ENCODE measurements at regions not wholly inside any gene's neighbourhood (a gene's known extent, or its start where the extent isn't known, plus 50 kb on each side); places are given as distances from the start of the nearest gene placed in this dataset.

GRCh38 chr5:143550986-143551630 is 147.6 kb upstream of the NR3C1 start:
- TF ChIP-seq, protein P1, sequence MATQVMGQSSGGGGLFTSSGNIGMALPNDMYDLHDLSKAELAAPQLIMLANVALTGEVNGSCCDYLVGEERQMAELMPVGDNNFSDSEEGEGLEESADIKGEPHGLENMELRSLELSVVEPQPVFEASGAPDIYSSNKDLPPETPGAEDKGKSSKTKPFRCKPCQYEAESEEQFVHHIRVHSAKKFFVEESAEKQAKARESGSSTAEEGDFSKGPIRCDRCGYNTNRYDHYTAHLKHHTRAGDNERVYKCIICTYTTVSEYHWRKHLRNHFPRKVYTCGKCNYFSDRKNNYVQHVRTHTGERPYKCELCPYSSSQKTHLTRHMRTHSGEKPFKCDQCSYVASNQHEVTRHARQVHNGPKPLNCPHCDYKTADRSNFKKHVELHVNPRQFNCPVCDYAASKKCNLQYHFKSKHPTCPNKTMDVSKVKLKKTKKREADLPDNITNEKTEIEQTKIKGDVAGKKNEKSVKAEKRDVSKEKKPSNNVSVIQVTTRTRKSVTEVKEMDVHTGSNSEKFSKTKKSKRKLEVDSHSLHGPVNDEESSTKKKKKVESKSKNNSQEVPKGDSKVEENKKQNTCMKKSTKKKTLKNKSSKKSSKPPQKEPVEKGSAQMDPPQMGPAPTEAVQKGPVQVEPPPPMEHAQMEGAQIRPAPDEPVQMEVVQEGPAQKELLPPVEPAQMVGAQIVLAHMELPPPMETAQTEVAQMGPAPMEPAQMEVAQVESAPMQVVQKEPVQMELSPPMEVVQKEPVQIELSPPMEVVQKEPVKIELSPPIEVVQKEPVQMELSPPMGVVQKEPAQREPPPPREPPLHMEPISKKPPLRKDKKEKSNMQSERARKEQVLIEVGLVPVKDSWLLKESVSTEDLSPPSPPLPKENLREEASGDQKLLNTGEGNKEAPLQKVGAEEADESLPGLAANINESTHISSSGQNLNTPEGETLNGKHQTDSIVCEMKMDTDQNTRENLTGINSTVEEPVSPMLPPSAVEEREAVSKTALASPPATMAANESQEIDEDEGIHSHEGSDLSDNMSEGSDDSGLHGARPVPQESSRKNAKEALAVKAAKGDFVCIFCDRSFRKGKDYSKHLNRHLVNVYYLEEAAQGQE (IDR thresholded peaks at IDR 0.05; ENCODE audit: insufficient read depth in 1 of 2, low read depth in 2 of 2, low read length in 1 of 2) = no peak
- TF ChIP-seq CTCF (IDR thresholded peaks at IDR 0.05) (no peak), TCF7L2 (IDR thresholded peaks at IDR 0.05; ENCODE audit: low read depth, low read length) (no peak), SIN3A (IDR thresholded peaks at IDR 0.05; ENCODE audit: borderline replicate concordance, insufficient read depth, low read depth, low read length) (no peak), POLR2AphosphoS5 (IDR thresholded peaks at IDR 0.05; ENCODE audit: low read depth, low read length) (no peak)
- in situ Hi-C loops (cut with HindIII; ENCODE audit: low pct_unique_long_range_greater_than_20kb, low sequenced_read_pairs) (no loop called here), intact Hi-C loops (cut with micrococcal nuclease; ENCODE audit: unreplicated experiment) (no loop called here)
- ChIA-PET POLR2A (no interaction called here), CTCF (no interaction called here)
- ATAC-seq (no peak), DNase-seq (ENCODE audit: low read depth, low spot score) (no peak)
- Histone ChIP-seq H3K4me1 (ENCODE audit: control insufficient read depth, insufficient read depth, low read length) (no peaks in the 10 kb centered on the region), H3K27ac (ENCODE audit: low read length) (no peak overlapping the region), H3K36me3 (ENCODE audit: control insufficient read depth, insufficient read depth, low read length) (no peaks in the 10 kb centered on the region), H3K4me3 (ENCODE audit: low read depth in 2 of 2, low read length in 2 of 2) (no peak overlapping the region), H3K27me3 (ENCODE audit: control insufficient read depth, insufficient read depth, low read length) (no peaks in the 10 kb centered on the region), H3K9me3 (ENCODE audit: control insufficient read depth, insufficient read depth, low read depth, low read length) (no peaks in the 10 kb centered on the region)
- BruUV-seq (replicated peaks) = no TSS peak

- BruUV-seq (replicated peaks) = no TSS peak
- no peak for ATAC-seq
- CTCF ChIA-PET = no interaction called here
- H3K4me1 ChIP-seq (ENCODE audit: control insufficient read depth, insufficient read depth, low read length) = no peaks in the 10 kb centered on the region
- no peaks in the 10 kb centered on the region for H3K36me3 ChIP-seq (ENCODE audit: control insufficient read depth, insufficient read depth, low read length)
- DNase-seq (ENCODE audit: low read depth, low spot score) = no peak
- no peak overlapping the region for H3K27ac ChIP-seq (ENCODE audit: low read length)
- H3K4me3 ChIP-seq (ENCODE audit: low read depth in 2 of 2, low read length in 2 of 2) = no peak overlapping the region
- intact Hi-C loops (cut with micrococcal nuclease; ENCODE audit: unreplicated experiment) = no loop called here
- H3K9me3 ChIP-seq (ENCODE audit: control insufficient read depth, insufficient read depth, low read depth, low read length) = no peaks in the 10 kb centered on the region
- in situ Hi-C loops (cut with HindIII; ENCODE audit: low pct_unique_long_range_greater_than_20kb, low sequenced_read_pairs) = no loop called here
- TF ChIP-seq, protein P1 (IDR thresholded peaks at IDR 0.05; ENCODE audit: insufficient read depth in 1 of 2, low read depth in 2 of 2, low read length in 1 of 2) = no peak
- no peak for TF ChIP-seq POLR2AphosphoS5 (IDR thresholded peaks at IDR 0.05; ENCODE audit: low read depth, low read length)
- TF ChIP-seq TCF7L2 (IDR thresholded peaks at IDR 0.05; ENCODE audit: low read depth, low read length) = no peak
- no peak for TF ChIP-seq CTCF (IDR thresholded peaks at IDR 0.05)
- TF ChIP-seq SIN3A (IDR thresholded peaks at IDR 0.05; ENCODE audit: borderline replicate concordance, insufficient read depth, low read depth, low read length) = no peak
- no peaks in the 10 kb centered on the region for H3K27me3 ChIP-seq (ENCODE audit: control insufficient read depth, insufficient read depth, low read length)
- POLR2A ChIA-PET = no interaction called here
These were observed 143.9 kb upstream of the NR3C1 start for GRCh38 chr5:143547342-143547741.
